ENCODE measurements at regions not wholly inside any gene's neighbourhood (a gene's known extent, or its start where the extent isn't known, plus 50 kb on each side); places are given as distances from the start of the nearest gene placed in this dataset.

- TF ChIP-seq CTCF (conservative IDR thresholded peaks at IDR 0.05 in 1 of 2, IDR thresholded peaks at IDR 0.05 in 1 of 2; ENCODE audit: low read depth in 1 of 2, low read length in 2 of 2) (no peak), EZH2 (IDR thresholded peaks at IDR 0.05; ENCODE audit: low read length, missing control alignments) (no peak)
These were observed 332.2 kb upstream of the KIF2B start for GRCh38 chr17:53490447-53490968.
